GM19240 (cell line): ENCODE measurements at regions not wholly inside any gene's neighbourhood (a gene's known extent, or its start where the extent isn't known, plus 50 kb on each side); places are given as distances from the start of the nearest gene placed in this dataset.
"Not testable (repeated sequence)": the region's sequence is repeated elsewhere in the genome, so short reads cannot be mapped to it uniquely, and the experiment has no call there.

Experiments
- DNase-seq: peaks from one replicate; pipeline ENCODE4 v3.0.0; 2011; ENCODE audit warnings: low spot score; ENCODE audit not compliant: insufficient read length

DNA sequence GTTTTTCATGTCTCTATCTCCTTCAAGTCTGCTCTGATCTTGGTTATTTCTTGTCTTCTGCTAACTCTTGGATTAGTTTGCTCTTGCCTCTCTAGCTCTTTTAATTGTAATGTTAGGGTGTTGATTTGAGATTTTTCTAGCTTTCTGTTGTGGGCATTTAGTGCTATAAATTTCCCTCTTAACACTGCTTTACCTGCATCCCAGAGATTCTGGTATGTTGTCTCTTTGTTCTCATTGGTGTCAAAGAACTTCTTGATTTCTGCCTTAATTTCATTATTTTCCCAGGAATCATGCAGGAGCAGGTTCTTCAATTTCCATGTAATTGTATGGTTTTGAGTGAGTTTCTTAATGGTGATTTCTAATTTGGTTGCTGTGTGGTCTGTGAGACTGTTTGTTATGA is 128.5 kb upstream of the ZNF267 start:
- not testable (repeated sequence) for DNase-seq

DNA sequence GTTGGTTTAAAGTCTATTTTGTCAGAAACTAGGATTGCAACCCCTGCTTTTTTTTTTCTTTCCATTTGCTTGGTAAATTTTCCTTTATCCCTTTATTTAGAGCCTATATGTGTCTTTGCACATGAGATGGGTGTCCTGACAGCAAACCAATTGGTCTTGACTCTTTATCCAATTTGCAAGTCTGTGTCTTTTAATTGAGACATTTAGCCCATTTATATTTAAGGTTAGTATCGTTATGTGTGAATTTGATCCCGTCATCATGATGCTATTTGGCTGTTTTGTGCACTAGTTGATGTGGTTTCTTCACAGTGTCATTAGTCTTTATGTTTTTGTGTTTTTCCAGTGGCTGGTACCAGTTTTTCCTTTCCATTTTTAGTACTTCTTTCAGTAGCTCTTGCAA is 127.7 kb upstream of the ZNF267 start:
- DNase-seq: no peak

DNA sequence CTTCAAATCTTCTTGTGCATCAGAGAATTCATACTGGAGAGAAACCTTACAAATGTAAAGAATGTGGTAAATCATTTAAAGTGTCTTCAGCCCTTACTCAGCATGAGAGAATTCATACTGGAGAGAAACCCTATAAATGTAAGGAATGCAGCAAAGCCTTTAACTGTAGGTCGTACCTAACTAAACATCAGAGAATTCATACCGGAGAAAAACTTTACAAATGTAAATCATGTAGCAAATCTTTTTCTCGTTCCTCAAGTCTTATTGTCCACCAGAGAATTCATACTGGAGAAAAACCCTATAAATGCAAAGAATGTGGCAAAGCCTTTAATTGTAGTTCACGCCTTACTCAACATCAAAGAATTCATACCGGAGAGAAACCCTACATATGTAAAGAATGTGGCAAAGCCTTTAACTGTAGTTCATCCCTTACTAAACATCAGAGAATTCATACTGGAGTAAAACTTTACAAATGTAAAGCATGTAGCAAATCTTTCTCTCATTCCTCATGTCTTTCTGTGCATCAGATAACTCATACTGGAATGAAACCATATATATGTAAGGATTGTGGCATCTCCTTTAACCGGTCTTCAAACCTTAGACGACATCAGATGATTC is 118.5 kb upstream of the ZNF267 start:
- DNase-seq: no peak

DNA sequence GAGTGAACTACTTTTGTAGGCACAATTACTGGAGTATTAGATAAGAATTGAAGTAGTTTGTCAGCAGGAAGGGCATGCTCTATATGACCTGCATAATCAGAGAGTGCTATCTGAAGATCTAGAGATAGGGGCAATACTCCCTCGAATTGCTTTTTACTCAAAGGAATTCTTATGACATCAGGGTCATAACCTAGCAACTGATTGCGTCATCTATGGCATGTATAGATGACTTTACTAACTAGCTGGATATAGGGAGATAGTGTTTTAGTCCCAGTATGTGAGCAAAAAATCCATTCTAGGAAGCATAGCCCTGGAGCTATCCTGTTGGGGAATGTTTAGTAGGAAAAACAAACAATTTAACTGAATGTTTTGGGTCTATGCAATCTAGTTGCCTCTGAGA is 109.5 kb upstream of the ZNF267 start:
- DNase-seq: no peak

DNA sequence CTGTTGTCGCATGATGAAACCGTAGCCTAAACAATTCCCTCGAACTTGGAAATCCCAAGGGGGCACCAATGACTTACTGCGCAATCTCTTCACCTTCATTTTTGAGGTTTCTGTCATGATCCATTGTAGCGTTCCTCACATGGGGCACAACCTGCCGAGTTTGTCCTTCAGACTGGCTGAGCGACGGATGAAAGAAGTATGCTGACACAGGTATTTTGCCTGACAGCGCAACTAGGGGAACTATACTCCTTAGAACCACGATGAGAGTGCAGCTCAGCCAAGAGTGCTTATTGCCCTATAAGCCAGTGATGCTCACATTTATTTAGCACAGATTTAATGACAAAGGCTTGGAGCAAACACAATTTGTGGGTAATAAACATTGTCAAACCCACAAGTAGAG is 106.3 kb upstream of the ZNF267 start:
- no peak for DNase-seq

DNA sequence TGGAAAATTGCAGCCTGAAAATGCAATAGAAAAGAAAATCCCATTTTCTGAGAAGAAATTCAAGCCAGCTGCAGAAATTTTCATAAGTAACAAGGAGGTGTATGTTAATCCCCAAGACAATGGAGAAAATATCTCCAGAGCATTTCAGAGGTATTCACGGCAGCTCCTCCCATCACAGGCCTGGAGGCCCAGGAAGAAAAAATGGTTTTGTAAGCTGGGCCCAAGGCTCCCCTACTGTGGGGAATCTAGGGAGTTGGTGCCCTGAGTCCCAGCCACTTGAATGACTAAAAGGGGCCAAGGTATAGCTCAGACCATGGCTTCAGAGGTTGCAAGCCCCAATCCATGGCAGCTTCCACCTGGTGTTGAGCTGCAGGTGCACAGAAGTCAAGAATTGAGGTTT is 93.3 kb upstream of the ZNF267 start:
- DNase-seq: no peak

DNA sequence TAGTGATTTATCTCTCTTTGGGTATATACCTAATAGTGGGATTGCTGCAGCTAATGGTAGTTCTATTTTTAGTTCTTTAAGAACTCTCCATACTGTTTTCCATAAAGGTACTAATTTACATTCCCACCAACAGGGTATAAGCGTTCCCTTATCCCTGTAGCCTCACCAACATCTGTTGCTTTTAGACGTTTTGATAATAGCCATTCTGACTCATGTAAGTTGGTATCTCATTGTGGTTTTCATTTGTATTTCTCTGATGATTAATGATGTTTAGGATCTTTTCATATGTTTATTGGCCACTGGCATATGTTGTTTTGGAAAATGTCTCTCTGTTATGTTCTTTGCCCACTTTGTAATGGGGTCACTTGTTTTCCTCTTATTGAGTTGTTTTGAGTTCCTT is 88.5 kb upstream of the ZNF267 start:
- no peak for DNase-seq

DNA sequence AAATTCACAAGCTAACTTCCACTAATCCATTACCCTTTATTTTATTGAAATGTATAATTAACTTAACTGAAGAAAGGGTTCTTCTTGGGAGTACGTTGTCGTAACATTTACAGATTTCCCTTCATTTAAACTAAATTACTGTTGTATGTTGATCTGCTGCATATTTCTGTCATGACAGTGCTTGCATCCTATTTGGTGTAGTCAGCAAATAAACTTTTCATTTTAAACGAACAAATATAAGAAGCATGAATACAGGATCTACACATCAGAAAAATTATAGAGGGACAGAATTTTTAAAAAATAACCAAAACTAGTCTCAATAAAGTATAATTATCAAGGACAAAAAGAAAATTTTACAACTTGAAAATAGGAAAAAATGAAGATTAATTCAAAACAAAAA is 66.5 kb upstream of the ZNF267 start:
- no peak for DNase-seq

DNA sequence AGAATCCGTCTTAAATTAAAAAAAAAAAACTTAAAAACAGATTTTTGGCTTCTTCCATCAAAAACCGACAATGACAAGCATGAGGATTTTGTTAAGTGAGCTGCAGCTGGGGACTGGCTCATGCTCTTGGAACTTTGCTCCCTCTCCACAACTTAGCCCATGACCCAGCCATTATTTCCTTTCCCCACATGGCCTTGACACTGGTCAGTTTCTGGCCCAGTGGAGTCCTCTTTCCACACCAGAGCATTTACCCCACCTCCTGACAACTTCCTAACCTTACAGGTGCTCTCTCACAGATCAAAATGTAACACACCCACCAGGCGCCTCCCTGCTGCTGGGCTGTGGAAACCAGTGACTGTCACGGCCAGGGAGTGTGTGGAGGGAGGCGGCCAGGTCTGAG is 62.7 kb upstream of the ZNF267 start:
- no peak for DNase-seq

DNA sequence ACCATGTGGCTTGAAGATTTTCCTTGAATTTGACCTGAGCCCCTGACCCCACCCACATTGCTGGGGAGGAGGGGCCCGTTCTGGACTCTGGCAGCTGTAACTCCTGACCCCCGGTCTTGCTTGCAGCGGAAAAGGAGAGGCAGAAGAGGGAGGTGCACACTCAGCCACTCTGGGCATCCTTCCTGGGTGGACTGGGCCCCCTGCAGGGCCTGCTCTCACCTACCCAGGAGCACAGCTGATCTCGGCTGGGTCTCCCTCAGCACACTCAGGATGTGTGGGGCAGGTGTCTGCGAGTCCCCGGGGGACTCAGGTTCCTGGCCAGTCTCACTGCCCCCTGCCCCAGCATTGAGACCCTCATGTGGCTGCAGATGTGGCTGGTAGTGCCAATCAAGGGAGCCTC is 57.5 kb upstream of the ZNF267 start:
- not testable (repeated sequence) for DNase-seq

DNA sequence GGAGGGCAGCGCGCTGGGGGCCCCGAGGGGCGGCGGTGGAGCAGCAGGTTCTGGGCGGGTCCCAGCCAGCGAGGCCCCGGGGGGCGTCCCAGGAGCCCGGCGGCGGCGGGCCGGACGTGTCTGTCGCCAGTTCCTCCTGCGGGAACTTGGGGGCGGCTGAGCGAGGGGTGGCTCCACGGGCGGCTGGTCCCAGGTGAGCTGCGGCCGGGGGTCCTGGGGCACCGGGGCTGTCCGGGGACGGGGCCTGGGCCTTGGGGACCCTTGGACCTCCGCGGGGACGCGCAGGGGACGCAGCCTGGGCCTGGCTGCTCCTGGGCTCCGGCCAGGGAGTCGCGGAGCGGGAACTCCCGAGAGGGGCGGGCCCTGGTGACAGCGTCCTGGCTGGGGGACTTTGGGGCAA is 54.2 kb upstream of the ZNF267 start:
- DNase-seq: no peak

DNA sequence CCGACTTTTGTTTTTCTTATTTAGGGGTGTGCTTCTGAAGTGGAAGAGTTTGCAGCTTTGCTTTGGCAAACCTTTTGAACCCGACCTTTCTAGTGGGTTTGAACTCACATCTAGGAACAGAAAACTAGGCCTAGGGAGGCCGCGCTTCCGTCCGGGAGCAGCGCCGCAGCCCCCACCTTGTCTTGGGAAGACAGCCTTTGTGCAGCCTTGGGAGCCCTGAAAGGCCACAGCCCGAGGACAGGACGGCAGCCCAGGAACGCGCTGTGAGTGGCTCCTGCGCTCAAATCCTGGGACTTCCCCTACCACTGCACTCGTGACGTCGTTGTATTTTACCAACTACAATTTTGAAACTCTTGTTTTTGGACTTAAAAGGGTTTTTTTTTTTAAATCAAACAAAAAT is 53.7 kb upstream of the ZNF267 start:
- no peak for DNase-seq
